ENCODE measurements at regions not wholly inside any gene's neighbourhood (a gene's known extent, or its start where the extent isn't known, plus 50 kb on each side); places are given as distances from the start of the nearest gene placed in this dataset.
"Not testable (repeated sequence)": the region's sequence is repeated elsewhere in the genome, so short reads cannot be mapped to it uniquely, and the experiment has no call there.

- TF ChIP-seq CTCF (conservative IDR thresholded peaks at IDR 0.05; ENCODE audit: low read length) = no peak
- no peak for DNase-seq (ENCODE audit: low read depth)
- H3K4me3 ChIP-seq (ENCODE audit: low read length) = no peak overlapping the region
Measured at GRCh38 chr2:220601674-220602073, 970.4 kb downstream of the EPHA4 start.

- DNase-seq (ENCODE audit: low read depth) = not testable (repeated sequence)
Measured at GRCh38 chr2:220613004-220613403, 959.1 kb downstream of the EPHA4 start.

GRCh38 chr2:220614064-220614463 lies 958.0 kb downstream of the EPHA4 start:
- no peak for DNase-seq (ENCODE audit: low read depth)
- TF ChIP-seq CTCF (conservative IDR thresholded peaks at IDR 0.05; ENCODE audit: low read length) = no peak
- H3K4me3 ChIP-seq (ENCODE audit: low read length) = no peak overlapping the region

More at GRCh38 chr2:220613004-220613403, 959.1 kb downstream of the EPHA4 start:
- H3K4me3 ChIP-seq (ENCODE audit: low read length) = not testable (repeated sequence)

GRCh38 chr2:220619525-220620220 lies 952.4 kb downstream of the EPHA4 start:
- DNase-seq (ENCODE audit: low read depth) = no peak
- no peak for TF ChIP-seq CTCF (conservative IDR thresholded peaks at IDR 0.05; ENCODE audit: low read length)
- H3K4me3 ChIP-seq (ENCODE audit: low read length) = no peak overlapping the region

- no peak for DNase-seq (ENCODE audit: low read depth)
- H3K4me3 ChIP-seq (ENCODE audit: low read length) = no peak overlapping the region
- no peak for TF ChIP-seq CTCF (conservative IDR thresholded peaks at IDR 0.05; ENCODE audit: low read length)
Measured at GRCh38 chr2:220626603-220627002, 945.5 kb downstream of the EPHA4 start.

GRCh38 chr2:220628252-220628651 lies 943.9 kb downstream of the EPHA4 start:
- H3K4me3 ChIP-seq (ENCODE audit: low read length) = no peak overlapping the region
- peak; percentile 2 for DNase-seq (ENCODE audit: low read depth)
- no peak for TF ChIP-seq CTCF (conservative IDR thresholded peaks at IDR 0.05; ENCODE audit: low read length)

- no peak for DNase-seq (ENCODE audit: low read depth)
- no peak for TF ChIP-seq CTCF (conservative IDR thresholded peaks at IDR 0.05; ENCODE audit: low read length)
- no peak overlapping the region for H3K4me3 ChIP-seq (ENCODE audit: low read length)
Measured at GRCh38 chr2:220641137-220641536, 931.0 kb downstream of the EPHA4 start.

Measured in AG10803 (cell line).